KMS-11 (cell line): ENCODE measurements at regions not wholly inside any gene's neighbourhood (a gene's known extent, or its start where the extent isn't known, plus 50 kb on each side); places are given as distances from the start of the nearest gene placed in this dataset.

Source experiments
- H2AFZ ChIP-seq: fragments of 200-600 bp; sonication (generic); 2 replicates; pipeline ENCODE4 v1.6.1; 2016; ENCODE audit warnings: antibody characterized with exemption, mixed run types, low read depth
- H3K27ac ChIP-seq: fragments of 200-600 bp; sonication (generic); 2 replicates; pipeline ENCODE4 v1.6.1; 2016; ENCODE audit warnings: mild to moderate bottlenecking, mixed run types
- H3K27me3 ChIP-seq: fragments of 200-600 bp; sonication (generic); 2 replicates; pipeline ENCODE4 v1.6.1; 2017; ENCODE audit warnings: mild to moderate bottlenecking, low read depth, mixed run types, moderate library complexity; ENCODE audit not compliant: insufficient read depth
- H3K36me3 ChIP-seq: fragments of 200-600 bp; sonication (generic); 2 replicates; pipeline ENCODE4 v1.6.1; 2017; ENCODE audit warnings: mild to moderate bottlenecking, mixed run types; ENCODE audit not compliant: insufficient read depth
- H3K4me1 ChIP-seq: fragments of 200-600 bp; sonication (generic); 2 replicates; pipeline ENCODE4 v1.6.1; 2016; ENCODE audit warnings: mild to moderate bottlenecking, low read depth, mixed run types; ENCODE audit not compliant: poor library complexity, severe bottlenecking
- H3K4me2 ChIP-seq: fragments of 200-600 bp; sonication (generic); 2 replicates; pipeline ENCODE4 v1.7.0; 2016; ENCODE audit warnings: mild to moderate bottlenecking, mixed run types
- H3K4me3 ChIP-seq: fragments of 200-600 bp; sonication (generic); IDR thresholded peaks from 2 replicates; pipeline ENCODE4 v1.6.1; 2017; ENCODE audit warnings: low read depth, low read length, mixed read lengths; ENCODE audit not compliant: insufficient read depth
- H3K79me2 ChIP-seq: fragments of 200-600 bp; sonication (generic); 2 replicates; pipeline ENCODE4 v1.6.1; 2016; ENCODE audit warnings: low read depth, mixed run types; ENCODE audit not compliant: insufficient read depth
- H3K9ac ChIP-seq: fragments of 200-600 bp; sonication (generic); 2 replicates; pipeline ENCODE4 v1.6.1; 2016; ENCODE audit warnings: mild to moderate bottlenecking, mixed run types
- H4K20me1 ChIP-seq: fragments of 200-600 bp; sonication (generic); 2 replicates; pipeline ENCODE4 v1.6.1; 2016; ENCODE audit warnings: mild to moderate bottlenecking, mixed run types; ENCODE audit not compliant: insufficient read depth
- TF ChIP-seq, protein P1 (sequence below): fragments of 200-600 bp; sonication (generic); conservative IDR thresholded peaks from 2 replicates; pipeline ENCODE4 v1.6.1; 2017; ENCODE audit warnings: low read depth, mild to moderate bottlenecking, antibody characterized with exemption, low read length, moderate library complexity, mixed read lengths

DNA sequence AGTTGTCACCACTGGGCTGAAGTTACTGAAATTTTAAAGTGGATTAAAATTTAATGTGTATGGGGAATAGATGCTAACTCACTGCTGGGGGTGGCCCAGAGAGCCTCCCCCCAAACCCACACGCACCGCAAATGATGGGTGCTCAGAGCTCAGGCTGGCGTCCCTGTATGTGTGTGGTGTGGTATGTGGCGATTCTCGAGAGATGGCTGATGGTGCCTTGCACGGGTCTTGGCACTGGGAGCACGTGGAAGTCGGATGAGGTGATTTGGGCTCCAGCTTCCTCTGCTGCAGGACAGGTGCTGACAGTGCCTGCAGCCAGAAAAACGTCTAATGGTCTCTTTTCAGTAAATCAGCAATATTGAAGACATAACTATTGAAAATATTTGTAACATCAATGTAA lies 1473.3 kb downstream of the TBC1D22A start:
- H3K27me3 ChIP-seq, result no peaks in the 10 kb centered on the region
- TF ChIP-seq, protein P1, sequence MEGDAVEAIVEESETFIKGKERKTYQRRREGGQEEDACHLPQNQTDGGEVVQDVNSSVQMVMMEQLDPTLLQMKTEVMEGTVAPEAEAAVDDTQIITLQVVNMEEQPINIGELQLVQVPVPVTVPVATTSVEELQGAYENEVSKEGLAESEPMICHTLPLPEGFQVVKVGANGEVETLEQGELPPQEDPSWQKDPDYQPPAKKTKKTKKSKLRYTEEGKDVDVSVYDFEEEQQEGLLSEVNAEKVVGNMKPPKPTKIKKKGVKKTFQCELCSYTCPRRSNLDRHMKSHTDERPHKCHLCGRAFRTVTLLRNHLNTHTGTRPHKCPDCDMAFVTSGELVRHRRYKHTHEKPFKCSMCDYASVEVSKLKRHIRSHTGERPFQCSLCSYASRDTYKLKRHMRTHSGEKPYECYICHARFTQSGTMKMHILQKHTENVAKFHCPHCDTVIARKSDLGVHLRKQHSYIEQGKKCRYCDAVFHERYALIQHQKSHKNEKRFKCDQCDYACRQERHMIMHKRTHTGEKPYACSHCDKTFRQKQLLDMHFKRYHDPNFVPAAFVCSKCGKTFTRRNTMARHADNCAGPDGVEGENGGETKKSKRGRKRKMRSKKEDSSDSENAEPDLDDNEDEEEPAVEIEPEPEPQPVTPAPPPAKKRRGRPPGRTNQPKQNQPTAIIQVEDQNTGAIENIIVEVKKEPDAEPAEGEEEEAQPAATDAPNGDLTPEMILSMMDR, result no peak
- no peaks in the 10 kb centered on the region for H3K79me2 ChIP-seq
- no peak overlapping the region for H2AFZ ChIP-seq
- no peaks in the 10 kb centered on the region for H4K20me1 ChIP-seq
- H3K9ac ChIP-seq, result no peak overlapping the region
- H3K4me3 ChIP-seq, result no peak overlapping the region
- H3K27ac ChIP-seq, result no peak overlapping the region
- H3K4me1 ChIP-seq, result no peaks in the 10 kb centered on the region
- no peak overlapping the region for H3K4me2 ChIP-seq
- no peaks in the 10 kb centered on the region for H3K36me3 ChIP-seq

DNA sequence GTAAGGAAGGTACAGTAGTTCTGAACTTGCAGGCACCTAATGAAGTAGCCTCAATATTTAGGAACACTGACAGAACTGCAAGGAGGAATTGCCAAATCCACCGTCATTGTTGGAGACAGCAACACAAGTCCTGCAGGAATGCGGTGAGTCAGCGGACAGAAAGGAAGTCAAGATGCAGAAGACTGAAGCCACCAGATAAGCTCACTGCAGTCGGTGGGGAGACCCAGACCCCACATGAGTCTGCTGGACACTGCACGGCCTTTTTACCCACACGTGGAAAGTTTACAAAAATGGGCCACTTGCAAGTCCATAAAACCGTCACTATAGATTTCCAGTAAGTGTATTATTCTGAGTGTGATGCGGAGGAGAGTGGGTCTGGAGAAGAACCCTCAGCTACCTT lies 1471.6 kb downstream of the TBC1D22A start:
- Histone ChIP-seq H3K4me1 (no peaks in the 10 kb centered on the region), H3K4me3 (no peak overlapping the region), H3K79me2 (no peaks in the 10 kb centered on the region), H2AFZ (no peak overlapping the region), H4K20me1 (no peaks in the 10 kb centered on the region), H3K4me2 (no peak overlapping the region), H3K27me3 (no peaks in the 10 kb centered on the region), H3K27ac (no peak overlapping the region), H3K9ac (no peak overlapping the region), H3K36me3 (no peaks in the 10 kb centered on the region)
- TF ChIP-seq, protein P1, result no peak

DNA sequence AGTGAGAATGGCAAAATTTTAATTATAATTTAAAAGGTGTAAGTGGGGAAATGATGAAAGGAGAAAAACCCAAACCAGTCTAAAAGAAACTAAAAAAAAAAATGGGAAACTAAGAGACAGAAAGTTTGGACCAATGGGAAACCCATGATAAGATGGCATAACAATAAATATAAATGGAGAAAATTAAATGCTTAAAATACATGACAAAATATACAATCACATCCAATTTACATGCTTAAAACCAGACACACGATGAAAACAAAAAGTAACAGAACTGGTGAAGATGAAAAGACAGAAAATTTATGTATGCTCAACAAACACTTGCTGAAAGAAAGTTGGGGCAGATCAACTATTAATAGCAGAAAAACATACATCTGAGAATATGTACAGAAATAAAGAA lies 1471.1 kb downstream of the TBC1D22A start:
- Histone ChIP-seq H3K79me2 (no peaks in the 10 kb centered on the region), H4K20me1 (no peaks in the 10 kb centered on the region), H3K4me1 (no peaks in the 10 kb centered on the region), H3K27ac (no peak overlapping the region), H2AFZ (no peak overlapping the region), H3K36me3 (no peaks in the 10 kb centered on the region), H3K4me2 (no peak overlapping the region), H3K4me3 (no peak overlapping the region), H3K9ac (no peak overlapping the region), H3K27me3 (no peaks in the 10 kb centered on the region)
- TF ChIP-seq, protein P1, result no peak

DNA sequence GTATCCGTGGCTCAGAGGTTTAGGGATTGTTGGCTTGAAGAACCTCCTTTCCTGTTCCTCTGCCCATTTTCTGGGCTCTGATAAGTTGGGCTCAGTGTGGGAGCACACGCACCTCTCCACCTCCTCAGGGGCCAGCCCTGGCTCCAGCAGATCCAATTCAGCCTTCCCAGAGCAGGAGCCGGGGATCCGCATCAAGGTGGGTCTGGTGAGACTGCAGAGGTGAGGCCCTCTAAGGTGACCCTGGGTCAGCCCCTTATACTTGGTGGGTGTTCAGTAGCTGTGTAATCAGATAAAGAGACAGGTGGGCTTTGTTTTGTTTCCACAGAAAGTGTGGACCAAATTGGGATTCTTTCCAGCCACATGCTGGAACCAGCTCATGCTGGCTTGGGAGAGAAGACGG lies 1466.0 kb downstream of the TBC1D22A start:
- H3K27me3 ChIP-seq, result no peaks in the 10 kb centered on the region
- H4K20me1 ChIP-seq, result no peaks in the 10 kb centered on the region
- no peaks in the 10 kb centered on the region for H3K79me2 ChIP-seq
- H3K4me3 ChIP-seq, result no peak overlapping the region
- TF ChIP-seq, protein P1, result no peak
- H2AFZ ChIP-seq, result no peak overlapping the region
- no peaks in the 10 kb centered on the region for H3K36me3 ChIP-seq
- no peaks in the 10 kb centered on the region for H3K4me1 ChIP-seq
- no peak overlapping the region for H3K4me2 ChIP-seq
- no peak overlapping the region for H3K9ac ChIP-seq
- no peak overlapping the region for H3K27ac ChIP-seq
